AG10803 (cell line): ENCODE measurements at regions not wholly inside any gene's neighbourhood (a gene's known extent, or its start where the extent isn't known, plus 50 kb on each side); places are given as distances from the start of the nearest gene placed in this dataset.
"Not testable (repeated sequence)": the region's sequence is repeated elsewhere in the genome, so short reads cannot be mapped to it uniquely, and the experiment has no call there.

Experiments used
- DNase-seq: peaks from one replicate; pipeline ENCODE4 v3.0.0; 2010; ENCODE audit warnings: low read depth
- H3K4me3 ChIP-seq: 2 replicates; pipeline ENCODE4 v1.5.1; 2011; ENCODE audit warnings: mild to moderate bottlenecking, low read length, control low read depth
- TF ChIP-seq, protein P1 (sequence below): conservative IDR thresholded peaks from 2 replicates; pipeline ENCODE4 v1.5.1; 2011; ENCODE audit warnings: mild to moderate bottlenecking, low read length, control low read depth, inconsistent platforms

GRCh38 chr1:115506924-115507589, 134.7 kb upstream of the VANGL1 start:
- peak overlapping the region; percentile 31 for H3K4me3 ChIP-seq
- DNase-seq: peak; percentile 68
- TF ChIP-seq, protein P1, sequence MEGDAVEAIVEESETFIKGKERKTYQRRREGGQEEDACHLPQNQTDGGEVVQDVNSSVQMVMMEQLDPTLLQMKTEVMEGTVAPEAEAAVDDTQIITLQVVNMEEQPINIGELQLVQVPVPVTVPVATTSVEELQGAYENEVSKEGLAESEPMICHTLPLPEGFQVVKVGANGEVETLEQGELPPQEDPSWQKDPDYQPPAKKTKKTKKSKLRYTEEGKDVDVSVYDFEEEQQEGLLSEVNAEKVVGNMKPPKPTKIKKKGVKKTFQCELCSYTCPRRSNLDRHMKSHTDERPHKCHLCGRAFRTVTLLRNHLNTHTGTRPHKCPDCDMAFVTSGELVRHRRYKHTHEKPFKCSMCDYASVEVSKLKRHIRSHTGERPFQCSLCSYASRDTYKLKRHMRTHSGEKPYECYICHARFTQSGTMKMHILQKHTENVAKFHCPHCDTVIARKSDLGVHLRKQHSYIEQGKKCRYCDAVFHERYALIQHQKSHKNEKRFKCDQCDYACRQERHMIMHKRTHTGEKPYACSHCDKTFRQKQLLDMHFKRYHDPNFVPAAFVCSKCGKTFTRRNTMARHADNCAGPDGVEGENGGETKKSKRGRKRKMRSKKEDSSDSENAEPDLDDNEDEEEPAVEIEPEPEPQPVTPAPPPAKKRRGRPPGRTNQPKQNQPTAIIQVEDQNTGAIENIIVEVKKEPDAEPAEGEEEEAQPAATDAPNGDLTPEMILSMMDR: peak; percentile 71

GRCh38 chr1:115506518-115506917, 135.3 kb upstream of the VANGL1 start:
- DNase-seq: no peak
- peak overlapping the region; percentile 31 for H3K4me3 ChIP-seq

GRCh38 chr1:115505148-115505571, 136.6 kb upstream of the VANGL1 start:
- TF ChIP-seq, protein P1: no peak
- no peak overlapping the region for H3K4me3 ChIP-seq
- DNase-seq: peak; percentile 92

More at GRCh38 chr1:115506518-115506917, 135.3 kb upstream of the VANGL1 start:
- TF ChIP-seq, protein P1: no peak

DNA sequence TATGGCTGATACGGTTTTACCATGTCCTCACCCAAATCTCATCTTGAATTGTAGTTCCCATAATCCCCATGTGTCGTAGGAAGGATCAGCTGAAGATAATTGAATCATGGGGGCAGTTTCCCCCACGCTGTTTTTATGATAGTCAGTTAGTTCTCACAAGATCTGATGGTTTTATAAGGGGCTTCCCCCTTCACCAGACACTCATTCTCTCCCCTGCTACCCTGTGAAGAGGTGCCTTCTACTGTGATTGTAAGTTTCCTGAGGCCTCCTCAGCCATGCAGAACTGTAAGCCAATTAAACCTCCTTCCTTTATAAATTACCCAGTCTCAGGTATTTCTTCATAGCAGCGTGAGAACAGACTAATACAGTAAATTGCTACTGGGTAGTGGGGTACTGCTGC, 139.6 kb upstream of the VANGL1 start:
- not testable (repeated sequence) for DNase-seq, H3K4me3 ChIP-seq

DNA sequence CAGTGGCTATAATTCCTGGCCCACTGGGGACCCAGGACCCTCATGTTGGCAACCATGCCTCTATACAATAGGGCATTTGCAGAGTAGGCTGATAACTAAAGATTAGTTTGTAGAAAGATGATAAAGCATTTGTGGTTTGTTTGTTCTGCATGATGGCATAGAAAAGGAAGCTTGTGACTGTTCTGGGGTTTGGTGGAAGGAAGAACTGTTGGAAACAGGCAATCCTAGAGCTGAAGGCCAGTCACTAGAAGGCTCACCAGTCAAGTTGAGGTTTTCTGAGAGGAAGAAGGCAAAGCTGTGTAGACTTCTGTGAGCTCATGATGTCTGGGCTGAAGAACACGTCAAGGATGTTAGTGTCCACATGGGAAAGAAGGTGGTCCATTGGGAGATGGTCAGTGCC, 140.3 kb upstream of the VANGL1 start:
- TF ChIP-seq, protein P1: no peak
- H3K4me3 ChIP-seq: no peak overlapping the region
- DNase-seq: no peak

GRCh38 chr1:115499253-115499652, 142.5 kb upstream of the VANGL1 start:
- no peak for DNase-seq
- no peak overlapping the region for H3K4me3 ChIP-seq
- TF ChIP-seq, protein P1: no peak

GRCh38 chr1:115496904-115497527, 144.8 kb upstream of the VANGL1 start:
- DNase-seq: peak; percentile 70
- TF ChIP-seq, protein P1: no peak

More at GRCh38 chr1:115496904-115497527, 144.8 kb upstream of the VANGL1 start:
- H3K4me3 ChIP-seq: no peak overlapping the region
